ENCODE measurements at regions not wholly inside any gene's neighbourhood (a gene's known extent, or its start where the extent isn't known, plus 50 kb on each side); places are given as distances from the start of the nearest gene placed in this dataset.

DNA sequence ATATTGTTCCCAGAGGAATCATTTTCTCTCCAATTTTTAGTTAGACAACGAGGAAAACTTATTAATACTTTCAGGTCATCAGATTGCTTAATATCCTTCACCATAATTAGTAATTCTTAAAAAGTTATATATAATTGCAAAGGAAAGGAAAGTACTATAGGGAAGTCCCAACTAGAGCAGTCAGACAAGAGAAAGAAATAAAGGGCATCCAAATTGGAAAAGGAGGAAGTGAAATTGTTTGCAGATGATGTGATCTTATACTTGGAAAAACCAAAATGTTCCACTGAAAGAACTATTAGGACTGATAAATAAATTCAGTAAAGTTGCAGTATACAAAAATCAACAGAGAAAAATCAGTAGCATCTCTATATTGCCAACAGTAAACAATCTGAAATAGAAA, 223.5 kb upstream of the MEF2C start:
- no peak for DNase-seq (ENCODE audit: low read depth in 1 of 2, low spot score in 1 of 2)
- no peaks in the 10 kb centered on the region for H3K27me3 ChIP-seq (ENCODE audit: insufficient read depth, poor library complexity, severe bottlenecking)
- no peak for TF ChIP-seq SPI1 (IDR thresholded peaks at IDR 0.05; ENCODE audit: borderline replicate concordance, low read depth)
- TF ChIP-seq, protein P1, sequence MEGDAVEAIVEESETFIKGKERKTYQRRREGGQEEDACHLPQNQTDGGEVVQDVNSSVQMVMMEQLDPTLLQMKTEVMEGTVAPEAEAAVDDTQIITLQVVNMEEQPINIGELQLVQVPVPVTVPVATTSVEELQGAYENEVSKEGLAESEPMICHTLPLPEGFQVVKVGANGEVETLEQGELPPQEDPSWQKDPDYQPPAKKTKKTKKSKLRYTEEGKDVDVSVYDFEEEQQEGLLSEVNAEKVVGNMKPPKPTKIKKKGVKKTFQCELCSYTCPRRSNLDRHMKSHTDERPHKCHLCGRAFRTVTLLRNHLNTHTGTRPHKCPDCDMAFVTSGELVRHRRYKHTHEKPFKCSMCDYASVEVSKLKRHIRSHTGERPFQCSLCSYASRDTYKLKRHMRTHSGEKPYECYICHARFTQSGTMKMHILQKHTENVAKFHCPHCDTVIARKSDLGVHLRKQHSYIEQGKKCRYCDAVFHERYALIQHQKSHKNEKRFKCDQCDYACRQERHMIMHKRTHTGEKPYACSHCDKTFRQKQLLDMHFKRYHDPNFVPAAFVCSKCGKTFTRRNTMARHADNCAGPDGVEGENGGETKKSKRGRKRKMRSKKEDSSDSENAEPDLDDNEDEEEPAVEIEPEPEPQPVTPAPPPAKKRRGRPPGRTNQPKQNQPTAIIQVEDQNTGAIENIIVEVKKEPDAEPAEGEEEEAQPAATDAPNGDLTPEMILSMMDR (IDR thresholded peaks at IDR 0.05; ENCODE audit: insufficient read depth, low read length): no peak
- TF ChIP-seq POLR2AphosphoS5 (IDR thresholded peaks at IDR 0.05; ENCODE audit: low read depth): no peak
- no peak for TF ChIP-seq GABPA (IDR thresholded peaks at IDR 0.05; ENCODE audit: low read depth)
- TF ChIP-seq, protein P2, sequence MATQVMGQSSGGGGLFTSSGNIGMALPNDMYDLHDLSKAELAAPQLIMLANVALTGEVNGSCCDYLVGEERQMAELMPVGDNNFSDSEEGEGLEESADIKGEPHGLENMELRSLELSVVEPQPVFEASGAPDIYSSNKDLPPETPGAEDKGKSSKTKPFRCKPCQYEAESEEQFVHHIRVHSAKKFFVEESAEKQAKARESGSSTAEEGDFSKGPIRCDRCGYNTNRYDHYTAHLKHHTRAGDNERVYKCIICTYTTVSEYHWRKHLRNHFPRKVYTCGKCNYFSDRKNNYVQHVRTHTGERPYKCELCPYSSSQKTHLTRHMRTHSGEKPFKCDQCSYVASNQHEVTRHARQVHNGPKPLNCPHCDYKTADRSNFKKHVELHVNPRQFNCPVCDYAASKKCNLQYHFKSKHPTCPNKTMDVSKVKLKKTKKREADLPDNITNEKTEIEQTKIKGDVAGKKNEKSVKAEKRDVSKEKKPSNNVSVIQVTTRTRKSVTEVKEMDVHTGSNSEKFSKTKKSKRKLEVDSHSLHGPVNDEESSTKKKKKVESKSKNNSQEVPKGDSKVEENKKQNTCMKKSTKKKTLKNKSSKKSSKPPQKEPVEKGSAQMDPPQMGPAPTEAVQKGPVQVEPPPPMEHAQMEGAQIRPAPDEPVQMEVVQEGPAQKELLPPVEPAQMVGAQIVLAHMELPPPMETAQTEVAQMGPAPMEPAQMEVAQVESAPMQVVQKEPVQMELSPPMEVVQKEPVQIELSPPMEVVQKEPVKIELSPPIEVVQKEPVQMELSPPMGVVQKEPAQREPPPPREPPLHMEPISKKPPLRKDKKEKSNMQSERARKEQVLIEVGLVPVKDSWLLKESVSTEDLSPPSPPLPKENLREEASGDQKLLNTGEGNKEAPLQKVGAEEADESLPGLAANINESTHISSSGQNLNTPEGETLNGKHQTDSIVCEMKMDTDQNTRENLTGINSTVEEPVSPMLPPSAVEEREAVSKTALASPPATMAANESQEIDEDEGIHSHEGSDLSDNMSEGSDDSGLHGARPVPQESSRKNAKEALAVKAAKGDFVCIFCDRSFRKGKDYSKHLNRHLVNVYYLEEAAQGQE (IDR thresholded peaks at IDR 0.05; ENCODE audit: insufficient replicate concordance, low read depth): no peak

DNA sequence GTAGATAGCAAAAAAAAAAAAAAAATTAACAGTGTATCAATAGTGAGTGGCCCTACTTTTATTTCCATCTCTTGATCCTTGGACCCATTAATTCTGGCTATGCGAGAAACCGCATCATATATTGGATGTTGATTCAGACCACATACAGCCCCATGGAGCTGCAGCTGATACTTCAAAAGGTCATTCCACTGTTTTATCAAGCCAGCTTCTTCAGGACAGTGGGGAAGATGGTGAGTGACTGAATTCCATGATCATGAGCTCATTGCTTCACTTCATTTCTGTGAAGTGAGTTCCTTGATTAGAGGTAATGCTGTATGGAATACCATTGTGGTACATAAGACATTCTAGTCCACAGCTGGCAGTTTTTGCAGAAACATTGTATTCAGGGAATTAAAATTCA, 222.9 kb upstream of the MEF2C start:
- TF ChIP-seq GABPA (IDR thresholded peaks at IDR 0.05; ENCODE audit: low read depth): no peak
- TF ChIP-seq POLR2AphosphoS5 (IDR thresholded peaks at IDR 0.05; ENCODE audit: low read depth): no peak
- TF ChIP-seq, protein P2 (IDR thresholded peaks at IDR 0.05; ENCODE audit: insufficient replicate concordance, low read depth): no peak
- TF ChIP-seq, protein P1 (IDR thresholded peaks at IDR 0.05; ENCODE audit: insufficient read depth, low read length): no peak
- TF ChIP-seq SPI1 (IDR thresholded peaks at IDR 0.05; ENCODE audit: borderline replicate concordance, low read depth): no peak
- no peak for DNase-seq (ENCODE audit: low read depth in 1 of 2, low spot score in 1 of 2)

More for the DNA sequence above, 223.5 kb upstream of the MEF2C start:
- no peak overlapping the region for H3K4me3 ChIP-seq (replicated peaks; ENCODE audit: insufficient read depth, low read length)
- H3K27ac ChIP-seq (replicated peaks): no peak overlapping the region

DNA sequence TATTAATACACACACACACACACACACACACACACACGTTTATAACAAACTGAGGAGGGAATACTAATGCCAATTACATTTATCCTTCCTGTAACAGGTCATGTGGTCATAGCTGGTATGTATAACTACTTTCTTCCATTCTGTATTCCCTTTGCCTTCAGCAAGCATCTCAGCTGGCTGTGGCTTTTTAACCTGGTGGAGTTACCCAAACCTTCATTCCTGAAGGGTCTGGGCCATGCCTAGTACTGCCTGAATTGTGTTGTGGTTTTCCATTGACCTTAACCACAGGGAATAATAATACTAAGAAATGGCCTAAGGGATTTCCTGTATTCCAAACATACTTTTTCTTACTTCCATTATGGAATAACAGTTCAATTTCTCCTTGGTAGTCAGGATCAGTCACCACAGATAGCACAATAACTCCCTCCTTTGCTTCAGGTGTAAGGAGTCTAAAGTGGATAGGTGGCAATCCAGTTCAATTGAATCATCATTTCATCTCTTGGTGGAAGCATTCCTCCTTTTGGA, 222.2 kb upstream of the MEF2C start:
- TF ChIP-seq SPI1 (IDR thresholded peaks at IDR 0.05; ENCODE audit: borderline replicate concordance, low read depth) (no peak), GABPA (IDR thresholded peaks at IDR 0.05; ENCODE audit: low read depth) (no peak), POLR2AphosphoS5 (IDR thresholded peaks at IDR 0.05; ENCODE audit: low read depth) (no peak)
- TF ChIP-seq, protein P1 (IDR thresholded peaks at IDR 0.05; ENCODE audit: insufficient read depth, low read length): no peak
- TF ChIP-seq, protein P2 (IDR thresholded peaks at IDR 0.05; ENCODE audit: insufficient replicate concordance, low read depth): no peak
- Histone ChIP-seq H3K27me3 (ENCODE audit: insufficient read depth, poor library complexity, severe bottlenecking) (no peaks in the 10 kb centered on the region), H3K4me3 (replicated peaks; ENCODE audit: insufficient read depth, low read length) (no peak overlapping the region), H3K27ac (replicated peaks) (no peak overlapping the region)
- DNase-seq (ENCODE audit: low read depth in 1 of 2, low spot score in 1 of 2): no peak

More for the DNA sequence above, 222.9 kb upstream of the MEF2C start:
- Histone ChIP-seq H3K4me3 (replicated peaks; ENCODE audit: insufficient read depth, low read length) (no peak overlapping the region), H3K27me3 (ENCODE audit: insufficient read depth, poor library complexity, severe bottlenecking) (no peaks in the 10 kb centered on the region), H3K27ac (replicated peaks) (no peak overlapping the region)
